ENCODE measurements at regions not wholly inside any gene's neighbourhood (a gene's known extent, or its start where the extent isn't known, plus 50 kb on each side); places are given as distances from the start of the nearest gene placed in this dataset.

DNA sequence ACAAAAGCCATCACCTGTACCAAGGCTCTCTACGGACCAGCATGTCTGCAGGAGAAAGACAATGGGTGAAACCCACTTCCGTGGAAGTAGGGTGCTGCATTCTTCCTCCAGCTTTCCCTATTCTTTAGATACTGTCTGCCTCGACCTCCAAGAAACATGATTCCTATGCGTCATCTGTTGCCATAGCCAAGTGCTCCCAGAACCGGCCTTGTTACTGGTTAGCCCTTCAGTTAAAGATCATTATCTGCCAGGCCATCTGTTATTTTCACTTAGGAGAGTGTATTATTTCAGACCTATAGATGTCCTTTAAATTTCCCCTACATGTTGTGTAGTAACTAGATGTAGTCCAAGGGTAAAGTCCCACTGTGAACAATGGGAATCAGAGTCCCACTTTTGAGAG lies 89.0 kb upstream of the KIAA1217 start:
- TF ChIP-seq POLR2AphosphoS5 (IDR thresholded peaks at IDR 0.05) (no peak), CTCF (IDR thresholded peaks at IDR 0.05) (no peak), POLR2A (IDR thresholded peaks at IDR 0.05) (no peak)
- Histone ChIP-seq H3K4me3 (no peak overlapping the region), H3K27ac (no peak overlapping the region)

DNA sequence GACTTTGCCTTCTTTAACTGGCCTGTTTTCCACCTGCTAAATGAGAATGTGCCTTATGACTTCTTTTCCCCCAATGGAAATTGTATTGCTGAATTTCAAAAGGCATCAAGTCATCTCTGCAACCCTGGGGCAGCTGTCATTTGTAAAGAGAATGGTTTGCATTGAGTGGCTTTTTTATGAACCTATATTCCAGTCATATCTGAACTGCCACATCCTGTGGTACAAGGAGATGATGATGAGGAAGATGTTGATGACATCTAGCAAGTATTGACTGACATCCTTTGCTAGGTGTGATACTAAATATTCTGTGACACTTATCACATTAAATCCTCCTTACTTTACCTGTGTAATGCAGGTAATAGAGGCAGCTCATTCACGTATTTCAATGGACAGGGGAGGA lies 88.3 kb upstream of the KIAA1217 start:
- Histone ChIP-seq H3K9me3 (no peaks in the 10 kb centered on the region), H3K4me3 (no peak overlapping the region), H3K27ac (no peak overlapping the region), H3K36me3 (no peaks in the 10 kb centered on the region), H3K27me3 (no peaks in the 10 kb centered on the region), H3K4me1 (no peaks in the 10 kb centered on the region)
- intact Hi-C loops (cut with DNase I; ENCODE audit: low total_unique reads), result no loop called here
- TF ChIP-seq POLR2A (IDR thresholded peaks at IDR 0.05), result no peak
- no peak for TF ChIP-seq POLR2AphosphoS5 (IDR thresholded peaks at IDR 0.05)
- no peak for TF ChIP-seq CTCF (IDR thresholded peaks at IDR 0.05)
- DNase-seq (ENCODE audit: low spot score in 2 of 2), result no peak

More for the DNA sequence above, 89.0 kb upstream of the KIAA1217 start:
- DNase-seq (ENCODE audit: low spot score in 2 of 2), result no peak
- intact Hi-C loops (cut with DNase I; ENCODE audit: low total_unique reads), result no loop called here
- Histone ChIP-seq H3K4me1 (no peaks in the 10 kb centered on the region), H3K9me3 (no peaks in the 10 kb centered on the region), H3K27me3 (no peaks in the 10 kb centered on the region), H3K36me3 (no peaks in the 10 kb centered on the region)

DNA sequence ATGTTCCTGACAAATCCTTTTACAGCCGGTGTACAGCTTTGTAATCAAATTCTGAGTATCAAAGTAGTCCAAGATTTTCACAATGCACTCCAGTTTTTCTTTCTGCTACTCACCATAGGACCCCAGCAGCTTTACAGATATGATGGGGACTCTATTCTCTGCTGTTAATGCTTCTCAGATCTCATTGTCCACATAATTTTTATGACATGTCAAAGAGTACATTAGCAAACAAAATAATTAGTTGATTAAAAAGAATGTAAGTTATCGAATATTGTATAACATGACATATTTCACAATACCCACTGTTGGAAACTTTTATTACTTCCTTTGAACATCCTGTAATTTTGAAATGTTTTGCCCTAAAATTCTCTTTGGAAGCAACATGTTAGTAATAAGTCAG lies 81.4 kb upstream of the KIAA1217 start:
- H3K27me3 ChIP-seq, result no peaks in the 10 kb centered on the region

GRCh38 chr10:24128066-24128730 lies 80.7 kb upstream of the KIAA1217 start:
- no peak for DNase-seq (ENCODE audit: low spot score in 2 of 2)
- Histone ChIP-seq H3K27ac (no peak overlapping the region), H3K36me3 (no peaks in the 10 kb centered on the region), H3K27me3 (no peaks in the 10 kb centered on the region), H3K4me1 (no peaks in the 10 kb centered on the region), H3K4me3 (no peak overlapping the region), H3K9me3 (no peaks in the 10 kb centered on the region)
- intact Hi-C loops (cut with DNase I; ENCODE audit: low total_unique reads), result no loop called here
- TF ChIP-seq POLR2AphosphoS5 (IDR thresholded peaks at IDR 0.05) (no peak), CTCF (IDR thresholded peaks at IDR 0.05) (no peak), POLR2A (IDR thresholded peaks at IDR 0.05) (no peak)

More for the DNA sequence above, 81.4 kb upstream of the KIAA1217 start:
- no peak for DNase-seq (ENCODE audit: low spot score in 2 of 2)
- H3K4me1 ChIP-seq, result no peaks in the 10 kb centered on the region
- intact Hi-C loops (cut with DNase I; ENCODE audit: low total_unique reads), result no loop called here
- no peak overlapping the region for H3K27ac ChIP-seq
- no peaks in the 10 kb centered on the region for H3K9me3 ChIP-seq
- no peak overlapping the region for H3K4me3 ChIP-seq
- TF ChIP-seq POLR2A (IDR thresholded peaks at IDR 0.05) (no peak), POLR2AphosphoS5 (IDR thresholded peaks at IDR 0.05) (no peak), CTCF (IDR thresholded peaks at IDR 0.05) (no peak)
- H3K36me3 ChIP-seq, result no peaks in the 10 kb centered on the region

DNA sequence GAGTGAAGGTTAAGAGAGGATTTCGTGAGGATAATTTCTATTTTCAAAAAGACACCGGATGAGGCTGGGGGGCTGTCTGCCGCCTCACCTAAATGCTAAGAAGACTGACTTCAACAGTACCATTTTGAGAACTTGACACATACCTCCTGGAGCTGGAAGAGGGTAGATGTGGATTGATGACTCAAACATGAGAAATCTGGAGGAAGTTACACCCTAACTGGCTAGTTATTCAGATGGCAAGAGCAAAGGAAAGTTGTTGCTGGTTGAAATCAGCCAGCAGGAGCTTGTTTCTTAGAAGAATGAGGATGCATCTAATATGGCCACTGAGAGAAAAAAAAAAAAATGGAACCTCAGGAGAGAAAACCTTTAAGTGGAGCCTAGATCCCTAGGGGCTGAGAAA lies 76.2 kb upstream of the KIAA1217 start:
- H3K9me3 ChIP-seq, result no peaks in the 10 kb centered on the region
- no peaks in the 10 kb centered on the region for H3K36me3 ChIP-seq
- DNase-seq (ENCODE audit: low spot score in 2 of 2), result no peak
- TF ChIP-seq POLR2A (IDR thresholded peaks at IDR 0.05) (no peak), CTCF (IDR thresholded peaks at IDR 0.05) (no peak), POLR2AphosphoS5 (IDR thresholded peaks at IDR 0.05) (no peak)
- intact Hi-C loops (cut with DNase I; ENCODE audit: low total_unique reads), result no loop called here
- no peaks in the 10 kb centered on the region for H3K27me3 ChIP-seq
- no peak overlapping the region for H3K27ac ChIP-seq
- no peak overlapping the region for H3K4me3 ChIP-seq
- H3K4me1 ChIP-seq, result no peaks in the 10 kb centered on the region
